ENCODE measurements at regions not wholly inside any gene's neighbourhood (a gene's known extent, or its start where the extent isn't known, plus 50 kb on each side); places are given as distances from the start of the nearest gene placed in this dataset.
A peak's percentile ranks its signal among the peaks of the same experiment; 100 is the strongest.
"Not testable (repeated sequence)": the region's sequence is repeated elsewhere in the genome, so short reads cannot be mapped to it uniquely, and the experiment has no call there.

GRCh38 chr10:131581547-131581946 lies 270.0 kb upstream of the TCERG1L start:
- not testable (repeated sequence) for DNase-seq (ENCODE audit: low spot score)

- no peak for DNase-seq (ENCODE audit: low spot score)
Observed at GRCh38 chr10:131584287-131584686, 272.8 kb upstream of the TCERG1L start.

GRCh38 chr10:131585761-131586160 lies 274.2 kb upstream of the TCERG1L start:
- DNase-seq (ENCODE audit: low spot score): no peak

- no peak for DNase-seq (ENCODE audit: low spot score)
Observed at GRCh38 chr10:131586958-131587357, 275.4 kb upstream of the TCERG1L start.

- DNase-seq (ENCODE audit: low spot score): no peak
Observed at GRCh38 chr10:131587976-131588680, 276.6 kb upstream of the TCERG1L start.

GRCh38 chr10:131588704-131589220 lies 277.2 kb upstream of the TCERG1L start:
- DNase-seq (ENCODE audit: low spot score): no peak

- no peak for DNase-seq (ENCODE audit: low spot score)
Observed at GRCh38 chr10:131590567-131590966, 279.0 kb upstream of the TCERG1L start.

GRCh38 chr10:131591936-131592335 lies 280.4 kb upstream of the TCERG1L start:
- DNase-seq (ENCODE audit: low spot score): no peak

- DNase-seq (ENCODE audit: low spot score): no peak
Observed at GRCh38 chr10:131609176-131609575, 291.6 kb upstream of the PPP2R2D start.

- DNase-seq (ENCODE audit: low spot score): no peak
Observed at GRCh38 chr10:131615150-131615549, 285.7 kb upstream of the PPP2R2D start.

GRCh38 chr10:131616040-131616439 lies 284.8 kb upstream of the PPP2R2D start:
- DNase-seq (ENCODE audit: low spot score): no peak

- DNase-seq (ENCODE audit: low spot score): no peak
Observed at GRCh38 chr10:131617113-131617858, 283.5 kb upstream of the PPP2R2D start.

- no peak for DNase-seq (ENCODE audit: low spot score)
Observed at GRCh38 chr10:131618587-131619267, 282.1 kb upstream of the PPP2R2D start.

GRCh38 chr10:131620314-131620713 lies 280.5 kb upstream of the PPP2R2D start:
- DNase-seq (ENCODE audit: low spot score): no peak

GRCh38 chr10:131620904-131621303 lies 279.9 kb upstream of the PPP2R2D start:
- DNase-seq (ENCODE audit: low spot score): no peak

- DNase-seq (ENCODE audit: low spot score): peak; percentile 68
Observed at GRCh38 chr10:131621784-131622624, 278.8 kb upstream of the PPP2R2D start.

GRCh38 chr10:131625041-131625440 lies 275.8 kb upstream of the PPP2R2D start:
- DNase-seq (ENCODE audit: low spot score): no peak

- no peak for DNase-seq (ENCODE audit: low spot score)
Observed at GRCh38 chr10:131626274-131626673, 274.5 kb upstream of the PPP2R2D start.

- no peak for DNase-seq (ENCODE audit: low spot score)
Observed at GRCh38 chr10:131629026-131629770, 271.6 kb upstream of the PPP2R2D start.

- DNase-seq (ENCODE audit: low spot score): no peak
Observed at GRCh38 chr10:131630772-131631258, 270.0 kb upstream of the PPP2R2D start.

- no peak for DNase-seq (ENCODE audit: low spot score)
Observed at GRCh38 chr10:131631619-131632018, 269.2 kb upstream of the PPP2R2D start.

All from kidney tubule cell (primary cell).